ENCODE measurements at regions not wholly inside any gene's neighbourhood (a gene's known extent, or its start where the extent isn't known, plus 50 kb on each side); places are given as distances from the start of the nearest gene placed in this dataset.
"Not testable (repeated sequence)": the region's sequence is repeated elsewhere in the genome, so short reads cannot be mapped to it uniquely, and the experiment has no call there.

- TF ChIP-seq CTCF, POLR2A (IDR thresholded peaks at IDR 0.05): not testable (repeated sequence)
These were observed 82.5 kb upstream of the TNK2 start for GRCh38 chr3:195990841-195991174.

All from Peyer's patch (tissue), 4 donors.